ENCODE measurements at regions not wholly inside any gene's neighbourhood (a gene's known extent, or its start where the extent isn't known, plus 50 kb on each side); places are given as distances from the start of the nearest gene placed in this dataset.

- no peak for DNase-seq
These were observed 60.5 kb upstream of the CPXM2 start for GRCh38 chr10:123952099-123952498.

- no peak for DNase-seq
These were observed 56.6 kb upstream of the CPXM2 start for GRCh38 chr10:123948030-123948823.

GRCh38 chr10:123945325-123945920 is 53.8 kb upstream of the CPXM2 start:
- DNase-seq, result peak; percentile 21

- DNase-seq, result no peak
These were observed 53.1 kb upstream of the CPXM2 start for GRCh38 chr10:123944661-123945060.

GRCh38 chr10:123943307-123943706 is 51.7 kb upstream of the CPXM2 start:
- no peak for DNase-seq

- DNase-seq, result no peak
These were observed 50.7 kb upstream of the CPXM2 start for GRCh38 chr10:123942114-123942861.
